GM12875 (cell line): ENCODE measurements at regions not wholly inside any gene's neighbourhood (a gene's known extent, or its start where the extent isn't known, plus 50 kb on each side); places are given as distances from the start of the nearest gene placed in this dataset.

Experiments used
- H3K4me3 ChIP-seq: one replicate; pipeline ENCODE4 v1.5.1; 2011; ENCODE audit warnings: low read depth, low read length, control low read depth
- TF ChIP-seq, protein P1 (sequence below): IDR thresholded peaks from 2 replicates; pipeline ENCODE4 v1.5.1; 2011; ENCODE audit warnings: low read depth, mild to moderate bottlenecking, control low read depth, inconsistent platforms, low read length, moderate library complexity, borderline replicate concordance; ENCODE audit not compliant: insufficient read depth

DNA sequence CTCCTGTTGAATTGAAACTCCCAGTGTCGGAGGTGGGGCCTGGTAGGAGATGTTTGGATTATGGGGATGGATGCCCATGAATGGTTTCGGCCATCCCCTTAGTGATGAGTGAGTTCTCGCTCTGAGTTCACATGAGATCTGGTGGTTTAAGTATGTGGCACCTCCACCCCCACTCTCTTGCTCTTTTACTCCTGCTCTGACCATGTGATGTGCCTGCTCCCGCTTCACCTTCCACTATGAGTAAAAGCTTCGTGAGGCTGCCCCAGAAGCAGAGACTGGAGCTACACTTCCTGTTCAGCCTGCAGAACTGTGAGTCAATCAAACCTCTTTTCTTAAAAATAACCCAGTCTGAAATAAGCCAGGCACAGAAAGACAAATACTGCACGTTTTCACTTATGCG, 512.4 kb downstream of the HS3ST4 start:
- TF ChIP-seq, protein P1, sequence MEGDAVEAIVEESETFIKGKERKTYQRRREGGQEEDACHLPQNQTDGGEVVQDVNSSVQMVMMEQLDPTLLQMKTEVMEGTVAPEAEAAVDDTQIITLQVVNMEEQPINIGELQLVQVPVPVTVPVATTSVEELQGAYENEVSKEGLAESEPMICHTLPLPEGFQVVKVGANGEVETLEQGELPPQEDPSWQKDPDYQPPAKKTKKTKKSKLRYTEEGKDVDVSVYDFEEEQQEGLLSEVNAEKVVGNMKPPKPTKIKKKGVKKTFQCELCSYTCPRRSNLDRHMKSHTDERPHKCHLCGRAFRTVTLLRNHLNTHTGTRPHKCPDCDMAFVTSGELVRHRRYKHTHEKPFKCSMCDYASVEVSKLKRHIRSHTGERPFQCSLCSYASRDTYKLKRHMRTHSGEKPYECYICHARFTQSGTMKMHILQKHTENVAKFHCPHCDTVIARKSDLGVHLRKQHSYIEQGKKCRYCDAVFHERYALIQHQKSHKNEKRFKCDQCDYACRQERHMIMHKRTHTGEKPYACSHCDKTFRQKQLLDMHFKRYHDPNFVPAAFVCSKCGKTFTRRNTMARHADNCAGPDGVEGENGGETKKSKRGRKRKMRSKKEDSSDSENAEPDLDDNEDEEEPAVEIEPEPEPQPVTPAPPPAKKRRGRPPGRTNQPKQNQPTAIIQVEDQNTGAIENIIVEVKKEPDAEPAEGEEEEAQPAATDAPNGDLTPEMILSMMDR = no peak
- H3K4me3 ChIP-seq = no peak overlapping the region

DNA sequence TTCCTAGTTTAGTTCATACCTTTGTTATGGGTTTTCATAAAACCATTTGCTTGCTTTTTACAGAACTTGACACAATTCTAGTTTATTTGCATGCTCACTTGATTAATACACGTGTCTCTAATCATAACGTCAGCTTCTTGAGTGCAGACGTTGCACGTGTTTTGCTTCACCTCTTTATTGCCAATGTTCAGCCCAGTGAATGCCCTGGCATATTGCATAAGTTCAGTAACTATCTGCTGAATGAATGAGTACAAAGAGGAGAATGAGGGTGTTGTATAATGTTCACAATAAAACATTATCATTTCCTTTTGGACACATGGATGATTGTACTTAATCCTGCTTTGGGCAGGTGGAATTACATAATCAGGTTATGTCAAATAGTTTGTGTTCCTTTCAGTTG, 519.8 kb downstream of the HS3ST4 start:
- no peak overlapping the region for H3K4me3 ChIP-seq
- TF ChIP-seq, protein P1 = no peak

GRCh38 chr16:26212599-26212998, 520.8 kb downstream of the HS3ST4 start:
- no peak overlapping the region for H3K4me3 ChIP-seq
- TF ChIP-seq, protein P1 = no peak

GRCh38 chr16:26214581-26215174, 522.9 kb downstream of the HS3ST4 start:
- H3K4me3 ChIP-seq = no peak overlapping the region
- TF ChIP-seq, protein P1 = no peak

DNA sequence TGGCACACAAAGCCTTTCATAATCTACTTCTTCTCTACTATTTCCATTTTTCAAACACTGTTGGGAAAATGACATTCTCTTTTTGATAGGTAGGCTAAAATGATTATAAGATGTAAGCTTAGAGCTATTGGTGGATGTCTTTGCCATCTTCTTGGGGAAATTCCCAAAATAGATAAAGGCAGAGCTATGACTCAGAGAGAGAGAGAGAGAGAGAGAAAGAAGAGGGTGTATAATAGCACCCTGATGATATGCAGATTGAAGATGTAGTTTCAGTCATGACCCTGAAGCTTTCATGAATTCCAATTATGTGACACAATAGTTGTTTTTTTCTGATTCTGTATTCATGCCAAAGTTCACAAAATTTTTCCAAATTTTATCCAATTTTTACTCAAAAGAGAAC, 529.1 kb downstream of the HS3ST4 start:
- TF ChIP-seq, protein P1 = no peak
- no peak overlapping the region for H3K4me3 ChIP-seq

DNA sequence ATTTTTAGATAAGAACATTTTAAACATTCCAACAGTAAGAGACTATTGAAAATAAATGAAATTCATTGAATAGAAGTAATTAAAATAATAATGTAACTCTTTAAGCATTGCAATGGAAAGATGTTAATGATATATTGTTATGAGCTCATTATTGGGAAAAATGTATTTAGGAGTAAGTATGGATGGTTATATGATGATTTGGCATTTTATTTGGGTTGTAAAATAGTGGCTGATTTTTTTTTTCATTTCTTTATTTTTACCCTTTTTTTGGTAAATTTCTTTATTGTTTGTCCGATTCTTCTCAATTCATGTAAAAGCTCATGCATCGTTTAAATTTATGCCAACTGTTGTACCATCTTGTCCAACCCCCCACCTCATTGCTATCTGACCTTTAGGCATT, 539.9 kb downstream of the HS3ST4 start:
- TF ChIP-seq, protein P1 = no peak

GRCh38 chr16:26240807-26241206, 549.0 kb downstream of the HS3ST4 start:
- TF ChIP-seq, protein P1 = no peak
- H3K4me3 ChIP-seq = no peak overlapping the region

More for the DNA sequence above, 539.9 kb downstream of the HS3ST4 start:
- no peak overlapping the region for H3K4me3 ChIP-seq
